HCT116 (cell line): ENCODE measurements at regions not wholly inside any gene's neighbourhood (a gene's known extent, or its start where the extent isn't known, plus 50 kb on each side); places are given as distances from the start of the nearest gene placed in this dataset.

Experiments
- CTCF ChIP-seq, 3 experiments: fragments of 200-600 bp in 1 of 3; sonication (generic) in 1 of 3; IDR thresholded peaks in 2 of 3; conservative IDR thresholded peaks in 1 of 3; 2 replicates each; pipeline ENCODE4 v1.5.1; 2012 to 2017; ENCODE audit warnings: low read depth in 2 of 3, low read length in 2 of 3, antibody characterized with exemption in 1 of 3, borderline replicate concordance in 1 of 3, control low read depth in 1 of 3, mild to moderate bottlenecking in 1 of 3, mixed read lengths in 1 of 3, mixed run types in 1 of 3, moderate library complexity in 1 of 3; ENCODE audit not compliant: insufficient read depth in 1 of 3
- EZH2phosphoT487 ChIP-seq: fragments of 200-600 bp; IDR thresholded peaks from 2 replicates; pipeline ENCODE4 v1.6.1; 2018; ENCODE audit warnings: antibody characterized with exemption, borderline replicate concordance
- JUND ChIP-seq: IDR thresholded peaks from 2 replicates; pipeline ENCODE4 v1.6.1; 2012
- TF ChIP-seq, protein P1 (sequence below): IDR thresholded peaks from 2 replicates; pipeline ENCODE4 v1.6.1; 2012
- TF ChIP-seq, protein P2 (sequence below): IDR thresholded peaks from 2 replicates; pipeline ENCODE4 v1.6.1; 2012; ENCODE audit warnings: low read depth

DNA sequence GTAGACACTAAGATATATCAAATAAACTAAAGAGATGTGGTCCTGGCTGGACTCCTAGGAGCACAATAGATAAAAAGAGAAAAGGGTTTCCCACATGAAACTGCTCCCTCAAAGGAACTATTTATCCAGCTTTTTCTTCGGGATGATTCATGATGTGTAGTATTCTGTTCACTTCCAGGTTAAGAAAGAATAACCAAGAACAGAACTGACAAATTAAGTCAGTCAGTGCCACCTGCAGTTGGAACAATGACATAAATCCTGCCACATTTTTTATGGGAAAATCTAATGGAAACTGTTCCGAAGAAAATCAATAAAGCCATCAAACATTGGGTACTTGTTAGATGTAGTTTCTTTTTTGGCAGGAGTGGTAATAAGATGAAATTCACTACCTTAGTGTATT is 87.1 kb downstream of the POLR1F start:
- TF ChIP-seq, protein P1, sequence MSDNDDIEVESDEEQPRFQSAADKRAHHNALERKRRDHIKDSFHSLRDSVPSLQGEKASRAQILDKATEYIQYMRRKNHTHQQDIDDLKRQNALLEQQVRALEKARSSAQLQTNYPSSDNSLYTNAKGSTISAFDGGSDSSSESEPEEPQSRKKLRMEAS: no peak
- TF ChIP-seq JUND: no peak; the same call in 1 of the 2 replicates
- peak; percentile 4 to 41 (median 35); a peak in 3 of 6 replicates for TF ChIP-seq CTCF (IDR thresholded peaks at IDR 0.05 in 2 of 3, conservative IDR thresholded peaks at IDR 0.05 in 1 of 3; ENCODE audit: borderline replicate concordance in 1 of 3, insufficient read depth in 1 of 3, low read depth in 2 of 3, low read length in 2 of 3)
- TF ChIP-seq, protein P2, sequence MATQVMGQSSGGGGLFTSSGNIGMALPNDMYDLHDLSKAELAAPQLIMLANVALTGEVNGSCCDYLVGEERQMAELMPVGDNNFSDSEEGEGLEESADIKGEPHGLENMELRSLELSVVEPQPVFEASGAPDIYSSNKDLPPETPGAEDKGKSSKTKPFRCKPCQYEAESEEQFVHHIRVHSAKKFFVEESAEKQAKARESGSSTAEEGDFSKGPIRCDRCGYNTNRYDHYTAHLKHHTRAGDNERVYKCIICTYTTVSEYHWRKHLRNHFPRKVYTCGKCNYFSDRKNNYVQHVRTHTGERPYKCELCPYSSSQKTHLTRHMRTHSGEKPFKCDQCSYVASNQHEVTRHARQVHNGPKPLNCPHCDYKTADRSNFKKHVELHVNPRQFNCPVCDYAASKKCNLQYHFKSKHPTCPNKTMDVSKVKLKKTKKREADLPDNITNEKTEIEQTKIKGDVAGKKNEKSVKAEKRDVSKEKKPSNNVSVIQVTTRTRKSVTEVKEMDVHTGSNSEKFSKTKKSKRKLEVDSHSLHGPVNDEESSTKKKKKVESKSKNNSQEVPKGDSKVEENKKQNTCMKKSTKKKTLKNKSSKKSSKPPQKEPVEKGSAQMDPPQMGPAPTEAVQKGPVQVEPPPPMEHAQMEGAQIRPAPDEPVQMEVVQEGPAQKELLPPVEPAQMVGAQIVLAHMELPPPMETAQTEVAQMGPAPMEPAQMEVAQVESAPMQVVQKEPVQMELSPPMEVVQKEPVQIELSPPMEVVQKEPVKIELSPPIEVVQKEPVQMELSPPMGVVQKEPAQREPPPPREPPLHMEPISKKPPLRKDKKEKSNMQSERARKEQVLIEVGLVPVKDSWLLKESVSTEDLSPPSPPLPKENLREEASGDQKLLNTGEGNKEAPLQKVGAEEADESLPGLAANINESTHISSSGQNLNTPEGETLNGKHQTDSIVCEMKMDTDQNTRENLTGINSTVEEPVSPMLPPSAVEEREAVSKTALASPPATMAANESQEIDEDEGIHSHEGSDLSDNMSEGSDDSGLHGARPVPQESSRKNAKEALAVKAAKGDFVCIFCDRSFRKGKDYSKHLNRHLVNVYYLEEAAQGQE: no peak
- no peak for TF ChIP-seq EZH2phosphoT487
